Muscle layer of colon (tissue), 2 donors: ENCODE measurements at regions not wholly inside any gene's neighbourhood (a gene's known extent, or its start where the extent isn't known, plus 50 kb on each side); places are given as distances from the start of the nearest gene placed in this dataset.
A peak's percentile ranks its signal among the peaks of the same experiment; 100 is the strongest.

Experiments used
- H3K27ac ChIP-seq: one replicate; pipeline ENCODE4 v1.7.0; 2013; ENCODE audit warnings: low read depth, mild to moderate bottlenecking, low read length, moderate library complexity
- H3K27me3 ChIP-seq, 2 donors: one replicate each; pipeline ENCODE4 v1.7.0; 2013; ENCODE audit warnings: low read length in 2 of 2, mild to moderate bottlenecking in 2 of 2; ENCODE audit not compliant: insufficient read depth in 2 of 2, control insufficient read depth in 1 of 2
- H3K36me3 ChIP-seq: one replicate; pipeline ENCODE4 v1.7.0; 2013; ENCODE audit warnings: mild to moderate bottlenecking, low read length; ENCODE audit not compliant: insufficient read depth
- H3K4me1 ChIP-seq: one replicate; pipeline ENCODE4 v1.7.0; 2013; ENCODE audit warnings: mild to moderate bottlenecking, low read length; ENCODE audit not compliant: insufficient read depth
- H3K4me3 ChIP-seq, 2 donors: one replicate each; pipeline ENCODE4 v1.7.0; 2013; ENCODE audit warnings: low read length in 2 of 2, low read depth in 1 of 2, mild to moderate bottlenecking in 1 of 2, moderate library complexity in 1 of 2
- H3K9ac ChIP-seq: one replicate; pipeline ENCODE4 v1.7.0; 2013; ENCODE audit warnings: low read length
- H3K9me3 ChIP-seq: one replicate; pipeline ENCODE4 v1.7.0; 2013; ENCODE audit warnings: mild to moderate bottlenecking, low read length
- donor health status: abdominal sarcoma.
- donor health status: Adenocarcinoma of cecum.

DNA sequence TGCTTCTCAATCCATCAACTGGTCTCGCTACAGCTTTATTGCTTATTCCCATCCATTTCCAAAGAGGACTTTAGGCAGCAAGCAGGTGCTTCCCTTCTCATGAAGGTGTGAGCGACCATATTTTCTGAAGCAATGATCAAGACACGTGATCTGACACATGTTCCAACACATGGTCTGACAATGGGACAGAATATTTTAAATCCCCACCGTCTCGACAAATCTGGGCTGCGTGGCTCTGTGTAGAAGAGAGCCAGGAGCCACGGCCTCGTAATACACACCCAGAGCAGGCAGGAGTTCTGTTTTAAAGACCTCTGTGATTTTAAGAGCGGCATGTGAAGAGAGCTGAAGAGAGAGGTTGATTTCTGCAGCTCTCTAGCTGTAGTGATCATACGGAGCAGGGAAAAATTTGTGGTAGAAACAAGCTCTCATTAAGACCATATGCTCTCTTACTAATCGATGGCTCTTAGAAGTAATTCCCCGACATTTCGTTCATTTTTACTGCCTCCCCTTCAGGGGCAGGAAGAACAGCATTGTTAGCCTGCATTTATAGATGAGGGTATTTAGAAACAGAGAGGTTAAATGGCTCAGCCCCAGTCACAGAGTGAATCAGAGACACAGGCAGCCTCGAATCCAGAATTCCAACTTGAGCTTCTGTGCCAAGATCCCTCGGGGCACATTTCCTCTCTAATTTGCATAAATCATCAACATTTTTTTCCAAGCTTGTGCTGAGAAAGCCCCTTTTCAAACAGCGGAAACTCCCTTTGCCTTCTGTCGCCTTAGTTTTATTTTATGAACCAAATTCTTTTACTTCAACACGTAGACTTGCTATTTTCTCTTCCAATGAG lies 91.0 kb upstream of the BCOR start:
- Histone ChIP-seq H3K9ac (no peak overlapping the region), H3K4me1 (no peaks in the 10 kb centered on the region), H3K4me3 (no peak overlapping the region), H3K36me3 (no peaks in the 10 kb centered on the region), H3K9me3 (no peaks in the 10 kb centered on the region), H3K27ac (no peak overlapping the region), H3K27me3 (no peaks in the 10 kb centered on the region)

GRCh38 chrX:40184968-40185367 lies 87.2 kb upstream of the BCOR start:
- no peak overlapping the region for H3K4me3 ChIP-seq
- no peaks in the 10 kb centered on the region for H3K36me3 ChIP-seq
- H3K9me3 ChIP-seq: no peaks in the 10 kb centered on the region
- no peaks in the 10 kb centered on the region for H3K4me1 ChIP-seq
- no peaks in the 10 kb centered on the region for H3K27me3 ChIP-seq
- no peak overlapping the region for H3K9ac ChIP-seq
- no peak overlapping the region for H3K27ac ChIP-seq

GRCh38 chrX:40182615-40183014 lies 84.9 kb upstream of the BCOR start:
- H3K36me3 ChIP-seq: no peaks in the 10 kb centered on the region
- H3K9ac ChIP-seq: no peak overlapping the region
- H3K27me3 ChIP-seq: no peaks in the 10 kb centered on the region
- H3K4me3 ChIP-seq: no peak overlapping the region
- H3K4me1 ChIP-seq: no peaks in the 10 kb centered on the region
- no peak overlapping the region for H3K27ac ChIP-seq
- no peaks in the 10 kb centered on the region for H3K9me3 ChIP-seq

DNA sequence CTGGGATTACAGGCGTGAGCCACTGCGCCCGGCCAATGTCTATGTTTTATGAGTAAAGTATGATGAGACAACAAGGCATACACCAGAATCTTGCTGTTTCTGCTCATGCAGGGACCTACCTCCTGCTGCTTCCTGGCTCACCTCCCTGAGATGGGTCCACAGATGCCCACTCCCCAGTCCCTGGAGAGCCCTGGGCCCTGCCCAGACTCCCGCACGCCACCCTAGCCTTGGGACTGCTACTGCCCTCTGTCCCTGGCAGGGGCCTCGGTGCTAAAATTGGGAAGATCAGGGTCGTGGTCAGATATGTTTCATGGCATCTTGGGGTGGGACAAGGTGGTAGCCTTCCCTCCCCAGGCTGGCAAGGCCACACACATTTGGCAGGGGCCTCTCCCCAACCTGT lies 84.3 kb upstream of the BCOR start:
- Histone ChIP-seq H3K4me3 (no peak overlapping the region), H3K27ac (no peak overlapping the region), H3K9ac (no peak overlapping the region), H3K27me3 (no peaks in the 10 kb centered on the region), H3K36me3 (no peaks in the 10 kb centered on the region), H3K9me3 (no peaks in the 10 kb centered on the region), H3K4me1 (no peaks in the 10 kb centered on the region)

DNA sequence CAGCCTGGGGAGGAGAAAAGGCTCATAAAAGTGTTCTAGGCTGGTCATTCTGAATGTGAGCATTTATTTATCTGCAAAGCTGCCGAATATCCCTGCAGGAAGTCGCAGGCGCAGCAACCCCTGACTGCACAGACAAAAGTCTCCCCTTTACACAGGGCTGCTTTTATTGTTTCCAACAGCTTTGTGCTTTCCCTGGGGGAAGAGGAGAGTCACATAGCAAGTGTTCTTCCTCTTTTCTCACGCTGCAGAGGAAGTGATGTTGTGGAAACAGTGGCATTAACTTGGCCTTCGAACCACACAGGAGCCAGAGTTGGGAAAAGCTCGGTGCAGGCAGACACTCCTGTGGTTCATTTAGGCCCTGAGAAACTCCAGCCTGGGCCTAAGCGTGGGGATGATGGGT lies 81.5 kb upstream of the BCOR start:
- Histone ChIP-seq H3K4me3 (no peak overlapping the region), H3K9ac (no peak overlapping the region), H3K4me1 (peaks cover 3% of the 10 kb centered on the region), H3K9me3 (no peaks in the 10 kb centered on the region), H3K27ac (no peak overlapping the region), H3K36me3 (no peaks in the 10 kb centered on the region), H3K27me3 (peaks cover 0 to 20% of the 10 kb centered on the region in 2 donors)

DNA sequence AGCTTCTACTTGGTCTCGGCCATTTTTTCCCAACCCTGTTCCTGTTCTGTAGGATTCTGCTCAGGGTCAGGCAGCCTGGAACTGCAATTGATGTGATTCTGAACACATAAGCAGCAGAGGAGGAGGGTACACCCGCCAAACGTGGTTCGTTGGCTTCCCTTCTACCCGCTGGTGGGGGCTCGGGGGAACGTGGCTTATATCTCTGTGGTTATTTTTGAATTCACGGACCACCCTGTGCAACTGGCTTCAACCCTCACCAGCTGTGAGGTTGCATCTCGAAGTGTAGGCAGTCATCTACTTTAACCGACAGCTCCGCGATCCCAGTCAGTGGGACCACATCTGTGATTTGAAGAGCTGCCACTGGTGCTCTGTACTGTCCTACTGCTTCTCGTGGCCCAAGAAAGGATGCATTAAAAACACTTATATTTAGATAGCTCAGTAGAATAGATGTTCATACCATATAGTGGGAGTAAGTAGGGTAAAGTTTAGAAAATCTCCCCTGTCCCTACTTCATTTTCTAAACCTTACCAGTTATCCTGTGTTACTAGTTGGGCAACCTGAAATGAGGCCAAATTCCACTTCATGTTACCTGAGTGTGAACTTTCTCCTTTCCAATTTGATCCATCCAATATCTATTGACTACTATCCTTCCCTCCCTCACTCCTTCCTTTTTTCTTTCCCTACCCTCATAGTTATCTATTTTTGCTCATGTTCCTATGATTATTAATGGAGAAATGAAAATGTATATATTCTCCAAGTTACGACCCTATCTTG lies 80.4 kb upstream of the BCOR start:
- peaks cover 0 to 25% of the 10 kb centered on the region in 2 donors for H3K27me3 ChIP-seq
- H3K9me3 ChIP-seq: no peaks in the 10 kb centered on the region
- H3K4me3 ChIP-seq: no peak overlapping the region
- peaks cover 15% of the 10 kb centered on the region for H3K4me1 ChIP-seq
- H3K36me3 ChIP-seq: no peaks in the 10 kb centered on the region
- no peak overlapping the region for H3K27ac ChIP-seq
- no peak overlapping the region for H3K9ac ChIP-seq

DNA sequence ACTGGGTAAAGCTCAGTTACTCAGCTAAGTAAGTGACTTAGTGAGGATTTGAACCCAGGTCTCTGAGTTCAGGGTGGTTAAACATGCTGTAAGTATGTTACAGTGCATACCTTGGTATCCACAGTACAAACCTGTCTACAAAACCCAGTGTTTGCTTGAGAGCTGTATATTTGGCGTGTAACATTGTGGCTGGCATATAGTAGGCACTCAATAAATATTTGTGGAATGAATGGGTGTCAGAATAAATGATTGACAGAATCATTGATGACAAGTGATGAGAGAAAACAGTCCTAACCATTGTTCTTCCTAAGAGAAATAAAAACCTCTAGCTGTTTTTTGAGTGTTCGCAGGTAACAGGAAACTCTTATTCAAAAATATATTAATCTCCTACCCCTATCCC lies 79.7 kb upstream of the BCOR start:
- Histone ChIP-seq H3K27me3 (peaks cover 0 to 29% of the 10 kb centered on the region in 2 donors), H3K4me3 (no peak overlapping the region), H3K4me1 (peaks cover 21% of the 10 kb centered on the region), H3K9me3 (no peaks in the 10 kb centered on the region), H3K27ac (no peak overlapping the region), H3K36me3 (no peaks in the 10 kb centered on the region), H3K9ac (no peak overlapping the region)

- H3K9me3 ChIP-seq: no peaks in the 10 kb centered on the region
- no peaks in the 10 kb centered on the region for H3K36me3 ChIP-seq
- H3K4me1 ChIP-seq: peaks cover 21% of the 10 kb centered on the region
- peak overlapping the region; percentile 47 for H3K27ac ChIP-seq
- H3K27me3 ChIP-seq: peaks cover 0 to 33% of the 10 kb centered on the region in 2 donors
- H3K9ac ChIP-seq: no peak overlapping the region
- H3K4me3 ChIP-seq: peak overlapping the region; percentile 45 to 48
Observed at GRCh38 chrX:40177117-40177430, 79.3 kb upstream of the BCOR start.

DNA sequence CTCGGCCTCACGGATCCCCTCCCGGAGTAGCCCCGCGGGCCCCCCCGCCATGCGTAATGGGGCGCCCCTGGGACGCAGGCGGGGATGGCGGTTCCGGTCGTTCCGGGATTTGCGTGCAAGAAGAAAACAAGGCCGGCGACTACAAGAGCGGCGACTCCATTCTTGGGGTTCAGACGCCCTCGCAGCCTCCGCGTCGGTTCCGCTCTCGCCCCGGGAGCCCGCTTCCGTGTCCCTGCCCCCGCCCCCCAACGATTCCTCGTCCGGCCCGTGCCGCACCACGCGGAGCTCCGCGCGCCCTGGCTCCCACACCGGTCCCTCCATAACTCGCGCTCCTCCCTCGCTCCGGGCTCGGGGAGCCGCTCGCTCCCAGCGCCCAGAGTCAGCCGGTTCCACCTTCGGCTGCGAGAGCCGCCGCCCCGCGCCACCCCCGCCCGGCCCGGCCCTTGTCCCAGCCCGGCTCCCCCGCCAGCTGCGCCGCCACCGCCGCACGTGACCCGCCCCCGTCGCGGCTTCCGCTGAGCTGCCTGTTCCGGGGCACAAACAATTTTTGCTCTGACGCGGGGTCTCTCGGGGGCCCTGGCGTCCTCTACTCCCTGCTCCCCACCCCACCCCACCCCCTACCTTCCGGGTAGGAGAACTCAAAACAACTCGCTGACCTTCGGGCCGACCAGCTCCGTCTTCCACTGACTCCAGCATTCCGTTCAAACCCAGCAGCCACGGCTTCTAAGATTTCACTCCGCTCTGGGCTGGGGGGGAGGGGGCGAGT lies 78.8 kb upstream of the BCOR start:
- Histone ChIP-seq H3K27me3 (peaks cover 0 to 37% of the 10 kb centered on the region in 2 donors), H3K9me3 (no peaks in the 10 kb centered on the region), H3K4me3 (peak overlapping the region; percentile 48 to 61), H3K36me3 (no peaks in the 10 kb centered on the region), H3K27ac (peak overlapping the region; percentile 86), H3K9ac (peak overlapping the region; percentile 33), H3K4me1 (peaks cover 21% of the 10 kb centered on the region)

- peaks cover 29% of the 10 kb centered on the region for H3K4me1 ChIP-seq
- peak overlapping the region; percentile 21 to 61 for H3K4me3 ChIP-seq
- H3K27me3 ChIP-seq: peaks cover 0 to 37% of the 10 kb centered on the region in 2 donors
Observed at GRCh38 chrX:40175511-40176350, 78.0 kb upstream of the BCOR start.

More at GRCh38 chrX:40175511-40176350, 78.0 kb upstream of the BCOR start:
- peak overlapping the region; percentile 33 for H3K9ac ChIP-seq
- H3K36me3 ChIP-seq: no peaks in the 10 kb centered on the region
- peak overlapping the region; percentile 86 for H3K27ac ChIP-seq
- no peaks in the 10 kb centered on the region for H3K9me3 ChIP-seq
